ENCODE measurements at regions not wholly inside any gene's neighbourhood (a gene's known extent, or its start where the extent isn't known, plus 50 kb on each side); places are given as distances from the start of the nearest gene placed in this dataset.

- Histone ChIP-seq H4K8ac (ENCODE audit: low read depth, low read length) (no peak overlapping the region), H3K23ac (ENCODE audit: low read depth, low read length, poor library complexity) (no peak overlapping the region), H2BK12ac (ENCODE audit: low read length) (no peak overlapping the region), H3K18ac (ENCODE audit: low read length) (no peak overlapping the region), H4K91ac (ENCODE audit: low read depth, low read length, poor library complexity) (no peak overlapping the region), H3K79me1 (ENCODE audit: low read depth, low read length) (no peaks in the 10 kb centered on the region), H3K14ac (ENCODE audit: low read length) (no peak overlapping the region), H2BK5ac (ENCODE audit: low read length) (no peak overlapping the region), H3K4ac (ENCODE audit: low read length) (no peak overlapping the region), H3K36me3 (replicated peaks in 1 of 2; ENCODE audit: control insufficient read depth in 2 of 2, insufficient read depth in 2 of 2, low read length in 2 of 2) (no peaks in the 10 kb centered on the region), H3K27me3 (ENCODE audit: control insufficient read depth in 3 of 3, insufficient read depth in 3 of 3, low read depth in 1 of 3, low read length in 3 of 3) (peaks cover 0 to 6% (median 0%) of the 10 kb centered on the region in 3 experiments), H2AK5ac (ENCODE audit: low read depth, low read length) (no peak overlapping the region), H3K4me1 (ENCODE audit: control insufficient read depth in 2 of 2, insufficient read depth in 1 of 2, low read depth in 1 of 2, low read length in 2 of 2) (no peaks in the 10 kb centered on the region), H2AFZ (ENCODE audit: low read length) (no peak overlapping the region), H3K4me2 (ENCODE audit: insufficient read depth, low read length, poor library complexity, severe bottlenecking) (no peak overlapping the region), H3K4me3 (ENCODE audit: low read length in 2 of 2) (no peak overlapping the region), H2BK120ac (ENCODE audit: low read depth, low read length) (no peak overlapping the region), H3K9ac (ENCODE audit: low read depth, low read length, poor library complexity) (no peak overlapping the region), H2BK15ac (ENCODE audit: low read length) (no peak overlapping the region), H3K9me3 (replicated peaks in 1 of 2; ENCODE audit: control insufficient read depth in 2 of 2, insufficient read depth in 1 of 2, low read depth in 1 of 2, low read length in 2 of 2) (no peaks in the 10 kb centered on the region), H3K27ac (replicated peaks; ENCODE audit: low read length) (no peak overlapping the region)
- WGBS, 2 donors (ENCODE audit: extremely low coverage in 2 of 2, insufficient read length in 2 of 2, insufficient replicate concordance in 1 of 2) = no CpG with 5 or more reads among the region's 3 CpGs
- DNase-seq (ENCODE audit: low spot score) = no peak
These were observed 186.1 kb downstream of the HERPUD2 start for GRCh38 chr7:35508623-35509400.

- Histone ChIP-seq H2BK15ac (ENCODE audit: low read length) (no peak overlapping the region), H3K23ac (ENCODE audit: low read depth, low read length, poor library complexity) (no peak overlapping the region), H2BK12ac (ENCODE audit: low read length) (no peak overlapping the region), H2BK120ac (ENCODE audit: low read depth, low read length) (no peak overlapping the region), H3K27ac (replicated peaks; ENCODE audit: low read length) (no peak overlapping the region), H3K27me3 (ENCODE audit: control insufficient read depth in 3 of 3, insufficient read depth in 3 of 3, low read depth in 1 of 3, low read length in 3 of 3) (peaks cover 0 to 6% (median 0%) of the 10 kb centered on the region in 3 experiments), H4K8ac (ENCODE audit: low read depth, low read length) (no peak overlapping the region), H3K9ac (ENCODE audit: low read depth, low read length, poor library complexity) (no peak overlapping the region), H3K9me3 (replicated peaks in 1 of 2; ENCODE audit: control insufficient read depth in 2 of 2, insufficient read depth in 1 of 2, low read depth in 1 of 2, low read length in 2 of 2) (no peaks in the 10 kb centered on the region), H3K14ac (ENCODE audit: low read length) (no peak overlapping the region), H3K79me1 (ENCODE audit: low read depth, low read length) (no peaks in the 10 kb centered on the region), H3K4ac (ENCODE audit: low read length) (no peak overlapping the region), H2BK5ac (ENCODE audit: low read length) (no peak overlapping the region), H3K36me3 (replicated peaks in 1 of 2; ENCODE audit: control insufficient read depth in 2 of 2, insufficient read depth in 2 of 2, low read length in 2 of 2) (no peaks in the 10 kb centered on the region), H3K4me1 (ENCODE audit: control insufficient read depth in 2 of 2, insufficient read depth in 1 of 2, low read depth in 1 of 2, low read length in 2 of 2) (no peaks in the 10 kb centered on the region), H2AK5ac (ENCODE audit: low read depth, low read length) (no peak overlapping the region), H3K18ac (ENCODE audit: low read length) (no peak overlapping the region), H2AFZ (ENCODE audit: low read length) (no peak overlapping the region), H3K4me2 (ENCODE audit: insufficient read depth, low read length, poor library complexity, severe bottlenecking) (no peak overlapping the region), H3K4me3 (ENCODE audit: low read length in 2 of 2) (no peak overlapping the region), H4K91ac (ENCODE audit: low read depth, low read length, poor library complexity) (no peak overlapping the region)
- DNase-seq (ENCODE audit: low spot score) = no peak
- WGBS, 2 donors (ENCODE audit: extremely low coverage in 2 of 2, insufficient read length in 2 of 2, insufficient replicate concordance in 1 of 2) = no CpG with 5 or more reads among the region's 7 CpGs
These were observed 189.9 kb downstream of the HERPUD2 start for GRCh38 chr7:35505066-35505465.

GRCh38 chr7:35504365-35504764, 190.6 kb downstream of the HERPUD2 start:
- H4K8ac ChIP-seq (ENCODE audit: low read depth, low read length) = no peak overlapping the region
- H3K23ac ChIP-seq (ENCODE audit: low read depth, low read length, poor library complexity) = no peak overlapping the region
- no peak overlapping the region for H3K27ac ChIP-seq (replicated peaks; ENCODE audit: low read length)
- H3K4ac ChIP-seq (ENCODE audit: low read length) = no peak overlapping the region
- H2AFZ ChIP-seq (ENCODE audit: low read length) = no peak overlapping the region
- H2BK12ac ChIP-seq (ENCODE audit: low read length) = no peak overlapping the region
- no peaks in the 10 kb centered on the region for H3K36me3 ChIP-seq (replicated peaks in 1 of 2; ENCODE audit: control insufficient read depth in 2 of 2, insufficient read depth in 2 of 2, low read length in 2 of 2)
- H3K4me1 ChIP-seq (ENCODE audit: control insufficient read depth in 2 of 2, insufficient read depth in 1 of 2, low read depth in 1 of 2, low read length in 2 of 2) = no peaks in the 10 kb centered on the region
- no peaks in the 10 kb centered on the region for H3K79me1 ChIP-seq (ENCODE audit: low read depth, low read length)
- H3K14ac ChIP-seq (ENCODE audit: low read length) = no peak overlapping the region
- H3K9me3 ChIP-seq (replicated peaks in 1 of 2; ENCODE audit: control insufficient read depth in 2 of 2, insufficient read depth in 1 of 2, low read depth in 1 of 2, low read length in 2 of 2) = no peaks in the 10 kb centered on the region
- no peak overlapping the region for H3K9ac ChIP-seq (ENCODE audit: low read depth, low read length, poor library complexity)
- H3K27me3 ChIP-seq (ENCODE audit: control insufficient read depth in 3 of 3, insufficient read depth in 3 of 3, low read depth in 1 of 3, low read length in 3 of 3) = peaks cover 0 to 6% (median 0%) of the 10 kb centered on the region in 3 experiments
- no peak overlapping the region for H3K4me3 ChIP-seq (ENCODE audit: low read length in 2 of 2)
- WGBS, 2 donors (ENCODE audit: extremely low coverage in 2 of 2, insufficient read length in 2 of 2, insufficient replicate concordance in 1 of 2) = no CpG with 5 or more reads among the region's 5 CpGs
- H2BK120ac ChIP-seq (ENCODE audit: low read depth, low read length) = no peak overlapping the region
- no peak overlapping the region for H3K18ac ChIP-seq (ENCODE audit: low read length)
- H2AK5ac ChIP-seq (ENCODE audit: low read depth, low read length) = no peak overlapping the region
- H2BK15ac ChIP-seq (ENCODE audit: low read length) = no peak overlapping the region
- no peak for DNase-seq (ENCODE audit: low spot score)
- no peak overlapping the region for H3K4me2 ChIP-seq (ENCODE audit: insufficient read depth, low read length, poor library complexity, severe bottlenecking)
- no peak overlapping the region for H4K91ac ChIP-seq (ENCODE audit: low read depth, low read length, poor library complexity)
- H2BK5ac ChIP-seq (ENCODE audit: low read length) = no peak overlapping the region

DNA sequence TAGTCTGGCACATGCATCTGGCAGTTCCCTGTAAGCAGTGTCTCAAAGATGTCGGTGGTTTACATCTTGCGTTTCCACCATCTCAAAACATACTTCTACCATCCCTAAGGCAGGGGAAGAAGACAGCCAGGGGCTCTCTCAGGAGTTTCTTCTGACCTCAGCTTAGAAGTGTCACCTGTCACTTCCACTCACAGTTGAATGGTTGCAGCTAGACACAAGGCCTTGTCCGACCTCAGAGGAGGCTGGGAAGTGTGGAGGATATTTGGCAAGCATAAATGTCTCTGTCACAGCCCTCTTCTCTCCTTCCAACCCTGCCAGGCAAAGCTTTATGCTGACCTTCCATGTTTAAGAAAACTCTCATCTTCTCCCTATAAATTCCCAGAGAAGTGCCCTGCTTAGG, 193.3 kb downstream of the HERPUD2 start:
- Histone ChIP-seq H3K23ac (ENCODE audit: low read depth, low read length, poor library complexity) (no peak overlapping the region), H2AFZ (ENCODE audit: low read length) (no peak overlapping the region), H3K4ac (ENCODE audit: low read length) (no peak overlapping the region), H2BK15ac (ENCODE audit: low read length) (no peak overlapping the region), H2AK5ac (ENCODE audit: low read depth, low read length) (no peak overlapping the region), H3K9ac (ENCODE audit: low read depth, low read length, poor library complexity) (no peak overlapping the region), H2BK12ac (ENCODE audit: low read length) (no peak overlapping the region), H3K4me2 (ENCODE audit: insufficient read depth, low read length, poor library complexity, severe bottlenecking) (no peak overlapping the region), H3K18ac (ENCODE audit: low read length) (no peak overlapping the region), H2BK5ac (ENCODE audit: low read length) (no peak overlapping the region), H4K91ac (ENCODE audit: low read depth, low read length, poor library complexity) (no peak overlapping the region), H2BK120ac (ENCODE audit: low read depth, low read length) (no peak overlapping the region), H4K8ac (ENCODE audit: low read depth, low read length) (no peak overlapping the region), H3K36me3 (replicated peaks in 1 of 2; ENCODE audit: control insufficient read depth in 2 of 2, insufficient read depth in 2 of 2, low read length in 2 of 2) (no peaks in the 10 kb centered on the region), H3K27ac (replicated peaks; ENCODE audit: low read length) (no peak overlapping the region), H3K4me3 (ENCODE audit: low read length in 2 of 2) (no peak overlapping the region), H3K79me1 (ENCODE audit: low read depth, low read length) (no peaks in the 10 kb centered on the region), H3K27me3 (ENCODE audit: control insufficient read depth in 3 of 3, insufficient read depth in 3 of 3, low read depth in 1 of 3, low read length in 3 of 3) (peaks cover 0 to 6% (median 0%) of the 10 kb centered on the region in 3 experiments), H3K14ac (ENCODE audit: low read length) (no peak overlapping the region), H3K9me3 (replicated peaks in 1 of 2; ENCODE audit: control insufficient read depth in 2 of 2, insufficient read depth in 1 of 2, low read depth in 1 of 2, low read length in 2 of 2) (no peaks in the 10 kb centered on the region), H3K4me1 (ENCODE audit: control insufficient read depth in 2 of 2, insufficient read depth in 1 of 2, low read depth in 1 of 2, low read length in 2 of 2) (no peaks in the 10 kb centered on the region)
- no peak for DNase-seq (ENCODE audit: low spot score)
- no CpG with 5 or more reads among the region's 3 CpGs for WGBS, 2 donors (ENCODE audit: extremely low coverage in 2 of 2, insufficient read length in 2 of 2, insufficient replicate concordance in 1 of 2)

Measured in neuronal stem cell (in vitro differentiated cells).